ENCODE measurements at regions not wholly inside any gene's neighbourhood (a gene's known extent, or its start where the extent isn't known, plus 50 kb on each side); places are given as distances from the start of the nearest gene placed in this dataset.

DNA sequence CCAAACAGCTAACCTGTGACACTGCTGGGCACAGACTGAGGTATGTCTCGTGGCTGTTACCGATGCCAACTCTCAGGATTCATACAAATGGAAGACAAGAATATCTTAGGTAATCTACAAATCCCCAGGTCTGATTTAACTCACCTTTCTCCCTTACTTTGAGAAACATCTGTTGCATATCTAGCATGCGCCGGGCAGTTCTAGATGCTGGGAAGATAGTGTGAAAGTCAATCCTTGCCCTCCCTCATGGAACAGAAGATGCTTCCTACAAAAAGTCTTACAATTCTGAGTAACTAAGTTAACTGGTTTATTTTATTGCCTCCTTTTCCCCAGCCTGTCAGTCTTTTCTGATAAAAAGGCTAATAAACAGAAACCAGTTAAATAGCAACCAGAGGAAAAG, 212.2 kb upstream of the FAT1 start:
- Mint-ChIP-seq H3K9me3 (ENCODE audit: insufficient read depth) (peaks cover 4% of the 10 kb centered on the region), H3K4me3 (no peak overlapping the region), H3K27me3 (no peaks in the 10 kb centered on the region), H3K4me1 (no peaks in the 10 kb centered on the region), H3K27ac (no peak overlapping the region)
- DNase-seq (no peak), ATAC-seq (ENCODE audit: low read depth) (no peak)
- TF ChIP-seq, protein P1, sequence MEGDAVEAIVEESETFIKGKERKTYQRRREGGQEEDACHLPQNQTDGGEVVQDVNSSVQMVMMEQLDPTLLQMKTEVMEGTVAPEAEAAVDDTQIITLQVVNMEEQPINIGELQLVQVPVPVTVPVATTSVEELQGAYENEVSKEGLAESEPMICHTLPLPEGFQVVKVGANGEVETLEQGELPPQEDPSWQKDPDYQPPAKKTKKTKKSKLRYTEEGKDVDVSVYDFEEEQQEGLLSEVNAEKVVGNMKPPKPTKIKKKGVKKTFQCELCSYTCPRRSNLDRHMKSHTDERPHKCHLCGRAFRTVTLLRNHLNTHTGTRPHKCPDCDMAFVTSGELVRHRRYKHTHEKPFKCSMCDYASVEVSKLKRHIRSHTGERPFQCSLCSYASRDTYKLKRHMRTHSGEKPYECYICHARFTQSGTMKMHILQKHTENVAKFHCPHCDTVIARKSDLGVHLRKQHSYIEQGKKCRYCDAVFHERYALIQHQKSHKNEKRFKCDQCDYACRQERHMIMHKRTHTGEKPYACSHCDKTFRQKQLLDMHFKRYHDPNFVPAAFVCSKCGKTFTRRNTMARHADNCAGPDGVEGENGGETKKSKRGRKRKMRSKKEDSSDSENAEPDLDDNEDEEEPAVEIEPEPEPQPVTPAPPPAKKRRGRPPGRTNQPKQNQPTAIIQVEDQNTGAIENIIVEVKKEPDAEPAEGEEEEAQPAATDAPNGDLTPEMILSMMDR (IDR thresholded peaks at IDR 0.05): no peak
- TF ChIP-seq EZH2 (IDR thresholded peaks at IDR 0.05; ENCODE audit: borderline replicate concordance, insufficient read depth, low read depth, low read length, poor library complexity, severe bottlenecking): no peak
- Histone ChIP-seq H3K27ac (ENCODE audit: low read length in 2 of 2) (no peak overlapping the region), H3K9ac (ENCODE audit: low read length) (no peak overlapping the region), H3K27me3 (replicated peaks in 1 of 4; ENCODE audit: control extremely low read depth in 1 of 4, control insufficient read depth in 3 of 4, insufficient read depth in 4 of 4, low read length in 3 of 4) (no peaks in the 10 kb centered on the region), H3K4me3 (ENCODE audit: control extremely low read depth in 1 of 5, extremely low read depth in 1 of 5, insufficient read depth in 1 of 5, low read depth in 2 of 5, low read length in 4 of 5) (no peak overlapping the region), H2AFZ (ENCODE audit: insufficient read depth, low read depth, low read length, poor library complexity, severe bottlenecking) (no peak overlapping the region), H3K4me2 (replicated peaks; ENCODE audit: low read depth, low read length, poor library complexity, severe bottlenecking) (no peak overlapping the region), H3K36me3 (replicated peaks in 1 of 2; ENCODE audit: control extremely low read depth in 1 of 2, control insufficient read depth in 1 of 2, extremely low read depth in 1 of 2, insufficient read depth in 2 of 2, low read length in 1 of 2) (no peaks in the 10 kb centered on the region), H3K4me1 (ENCODE audit: control insufficient read depth in 2 of 2, insufficient read depth in 2 of 2, low read length in 2 of 2) (no peaks in the 10 kb centered on the region), H3K9me3 (ENCODE audit: control extremely low read depth in 1 of 3, control insufficient read depth in 2 of 3, insufficient read depth in 1 of 3, low read length in 2 of 3) (peaks cover 0 to 4% (median 0%) of the 10 kb centered on the region in 3 donors), H3K79me2 (ENCODE audit: control insufficient read depth, insufficient read depth, low read length) (no peaks in the 10 kb centered on the region), H4K20me1 (ENCODE audit: control insufficient read depth, insufficient read depth, low read length, poor library complexity, severe bottlenecking) (no peaks in the 10 kb centered on the region)
- CTCF ChIA-PET: no interaction called here
- intact Hi-C loops (cut with micrococcal nuclease): no loop called here
- whole genome bisulfite sequencing (ENCODE audit: insufficient coverage): no CpG with 5 or more reads among the region's 4 CpGs
- POLR2A ChIA-PET: no interaction called here

DNA sequence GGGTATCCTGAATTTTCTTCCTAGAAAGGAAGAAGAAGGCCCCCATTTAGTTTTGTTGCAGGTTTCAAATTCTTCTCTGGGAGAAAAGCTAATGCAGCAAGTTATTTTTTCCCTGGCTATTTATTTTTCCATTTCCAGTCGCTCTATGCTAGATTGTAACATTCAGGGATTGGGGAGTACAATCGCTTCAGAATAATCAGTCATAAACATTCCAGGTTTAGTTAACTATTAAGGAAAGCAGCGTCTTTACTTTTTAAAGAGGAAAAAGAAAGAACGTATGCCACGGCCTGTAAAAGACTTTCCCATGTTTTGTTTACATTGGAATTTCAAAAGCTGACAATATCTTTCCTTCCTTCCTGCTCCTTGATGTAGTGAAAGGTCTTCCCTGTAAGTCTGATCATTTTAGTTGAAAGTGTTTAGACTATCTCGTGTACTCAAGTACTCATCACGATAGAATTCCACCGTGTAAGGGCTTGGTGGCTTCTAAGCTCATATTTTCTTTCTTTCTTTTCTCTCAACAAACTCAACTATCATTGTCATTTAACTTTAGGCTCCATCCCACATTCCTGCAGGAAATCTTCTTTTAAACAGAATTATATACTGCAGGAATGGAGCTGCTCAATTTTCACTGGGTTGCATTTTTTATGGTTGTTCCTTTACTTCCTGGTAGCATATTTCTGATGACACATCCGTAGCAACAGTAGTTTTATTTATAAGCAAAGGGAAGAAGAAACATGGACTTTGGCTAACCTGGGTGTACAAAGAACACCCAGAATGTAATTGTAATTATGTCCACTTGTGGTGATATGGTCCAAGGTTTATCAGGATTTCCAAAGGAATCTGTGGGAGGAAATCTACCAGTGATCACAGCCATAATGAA, 213.1 kb upstream of the FAT1 start:
- DNase-seq: no peak
- TF ChIP-seq, protein P1 (IDR thresholded peaks at IDR 0.05): no peak
- no peak for TF ChIP-seq EZH2 (IDR thresholded peaks at IDR 0.05; ENCODE audit: borderline replicate concordance, insufficient read depth, low read depth, low read length, poor library complexity, severe bottlenecking)
- H3K4me2 ChIP-seq (replicated peaks; ENCODE audit: low read depth, low read length, poor library complexity, severe bottlenecking): no peak overlapping the region
- no peak overlapping the region for H3K9ac ChIP-seq (ENCODE audit: low read length)
- Mint-ChIP-seq H3K9me3 (ENCODE audit: insufficient read depth) (peaks cover 4% of the 10 kb centered on the region), H3K27ac (no peak overlapping the region), H3K4me1 (no peaks in the 10 kb centered on the region), H3K27me3 (no peaks in the 10 kb centered on the region), H3K4me3 (no peak overlapping the region)
- ATAC-seq (ENCODE audit: low read depth): no peak
- H3K9me3 ChIP-seq (ENCODE audit: control extremely low read depth in 1 of 3, control insufficient read depth in 2 of 3, insufficient read depth in 1 of 3, low read length in 2 of 3): peaks cover 0 to 4% (median 0%) of the 10 kb centered on the region in 3 donors
- H3K27ac ChIP-seq (ENCODE audit: low read length in 2 of 2): no peak overlapping the region
- no peaks in the 10 kb centered on the region for H3K27me3 ChIP-seq (replicated peaks in 1 of 4; ENCODE audit: control extremely low read depth in 1 of 4, control insufficient read depth in 3 of 4, insufficient read depth in 4 of 4, low read length in 3 of 4)
- no peaks in the 10 kb centered on the region for H3K36me3 ChIP-seq (replicated peaks in 1 of 2; ENCODE audit: control extremely low read depth in 1 of 2, control insufficient read depth in 1 of 2, extremely low read depth in 1 of 2, insufficient read depth in 2 of 2, low read length in 1 of 2)
- no peaks in the 10 kb centered on the region for H3K4me1 ChIP-seq (ENCODE audit: control insufficient read depth in 2 of 2, insufficient read depth in 2 of 2, low read length in 2 of 2)
- no peaks in the 10 kb centered on the region for H3K79me2 ChIP-seq (ENCODE audit: control insufficient read depth, insufficient read depth, low read length)
- no peak overlapping the region for H3K4me3 ChIP-seq (ENCODE audit: control extremely low read depth in 1 of 5, extremely low read depth in 1 of 5, insufficient read depth in 1 of 5, low read depth in 2 of 5, low read length in 4 of 5)
- ChIA-PET POLR2A (no interaction called here), CTCF (no interaction called here)
- H2AFZ ChIP-seq (ENCODE audit: insufficient read depth, low read depth, low read length, poor library complexity, severe bottlenecking): no peak overlapping the region
- intact Hi-C loops (cut with micrococcal nuclease): no loop called here
- WGBS (ENCODE audit: insufficient coverage): no CpG with 5 or more reads among the region's 9 CpGs
- H4K20me1 ChIP-seq (ENCODE audit: control insufficient read depth, insufficient read depth, low read length, poor library complexity, severe bottlenecking): no peaks in the 10 kb centered on the region

Data from B cell (primary cell).